Epithelial cell of esophagus (primary cell): ENCODE measurements at regions not wholly inside any gene's neighbourhood (a gene's known extent, or its start where the extent isn't known, plus 50 kb on each side); places are given as distances from the start of the nearest gene placed in this dataset.

Experiments
- DNase-seq: peaks from one replicate; pipeline ENCODE4 v3.0.0; 2010; ENCODE audit warnings: low read depth
- H3K4me3 ChIP-seq: 2 replicates; pipeline ENCODE4 v1.5.1; 2011; ENCODE audit warnings: mild to moderate bottlenecking, low read length, control low read depth
- TF ChIP-seq, protein P1 (sequence below): IDR thresholded peaks from 2 replicates; pipeline ENCODE4 v1.5.1; 2011; ENCODE audit warnings: low read depth, mild to moderate bottlenecking, low read length, control low read depth, inconsistent platforms; ENCODE audit not compliant: insufficient read depth; ENCODE audit errors: missing control alignments

DNA sequence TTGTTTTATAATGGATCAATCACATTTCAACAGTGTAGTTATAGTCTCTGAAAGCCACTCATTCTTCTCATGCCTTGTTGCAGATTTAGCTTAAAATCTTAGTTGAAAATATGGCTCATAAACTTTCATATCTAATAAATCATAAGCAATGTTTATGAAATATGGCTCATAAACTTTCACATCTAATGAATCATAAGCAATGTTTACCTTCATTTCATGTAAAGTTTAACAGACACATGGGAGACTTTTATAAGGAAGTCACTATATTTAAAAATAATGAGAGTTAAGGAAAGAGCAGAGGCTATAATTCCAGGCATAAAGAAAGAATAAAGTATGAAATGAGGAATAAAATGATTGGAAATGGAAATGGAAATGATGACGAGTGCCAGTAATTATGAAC, 1042.1 kb downstream of the FSCB start:
- no peak overlapping the region for H3K4me3 ChIP-seq
- TF ChIP-seq, protein P1, sequence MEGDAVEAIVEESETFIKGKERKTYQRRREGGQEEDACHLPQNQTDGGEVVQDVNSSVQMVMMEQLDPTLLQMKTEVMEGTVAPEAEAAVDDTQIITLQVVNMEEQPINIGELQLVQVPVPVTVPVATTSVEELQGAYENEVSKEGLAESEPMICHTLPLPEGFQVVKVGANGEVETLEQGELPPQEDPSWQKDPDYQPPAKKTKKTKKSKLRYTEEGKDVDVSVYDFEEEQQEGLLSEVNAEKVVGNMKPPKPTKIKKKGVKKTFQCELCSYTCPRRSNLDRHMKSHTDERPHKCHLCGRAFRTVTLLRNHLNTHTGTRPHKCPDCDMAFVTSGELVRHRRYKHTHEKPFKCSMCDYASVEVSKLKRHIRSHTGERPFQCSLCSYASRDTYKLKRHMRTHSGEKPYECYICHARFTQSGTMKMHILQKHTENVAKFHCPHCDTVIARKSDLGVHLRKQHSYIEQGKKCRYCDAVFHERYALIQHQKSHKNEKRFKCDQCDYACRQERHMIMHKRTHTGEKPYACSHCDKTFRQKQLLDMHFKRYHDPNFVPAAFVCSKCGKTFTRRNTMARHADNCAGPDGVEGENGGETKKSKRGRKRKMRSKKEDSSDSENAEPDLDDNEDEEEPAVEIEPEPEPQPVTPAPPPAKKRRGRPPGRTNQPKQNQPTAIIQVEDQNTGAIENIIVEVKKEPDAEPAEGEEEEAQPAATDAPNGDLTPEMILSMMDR, result no peak
- DNase-seq, result no peak

DNA sequence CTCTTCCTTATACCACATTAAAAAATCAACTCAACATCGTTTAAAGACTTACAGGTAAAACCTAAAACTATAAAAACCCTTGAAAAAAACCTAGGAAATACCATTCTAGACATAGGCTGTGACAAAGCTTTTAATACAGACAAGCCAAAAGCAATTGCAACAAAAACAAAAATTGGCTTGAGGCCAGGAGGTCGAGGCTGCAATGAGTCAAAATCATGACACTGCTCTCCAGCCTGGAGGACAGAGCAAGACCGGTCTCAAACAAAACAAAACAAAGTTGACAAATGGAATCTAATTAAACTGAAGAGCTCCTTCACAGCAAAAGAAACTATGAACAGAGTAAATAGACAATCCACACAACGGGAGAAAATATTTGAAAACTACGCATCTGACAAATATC, 1057.8 kb downstream of the FSCB start:
- DNase-seq, result peak; percentile 5
- TF ChIP-seq, protein P1, result no peak
- no peak overlapping the region for H3K4me3 ChIP-seq

DNA sequence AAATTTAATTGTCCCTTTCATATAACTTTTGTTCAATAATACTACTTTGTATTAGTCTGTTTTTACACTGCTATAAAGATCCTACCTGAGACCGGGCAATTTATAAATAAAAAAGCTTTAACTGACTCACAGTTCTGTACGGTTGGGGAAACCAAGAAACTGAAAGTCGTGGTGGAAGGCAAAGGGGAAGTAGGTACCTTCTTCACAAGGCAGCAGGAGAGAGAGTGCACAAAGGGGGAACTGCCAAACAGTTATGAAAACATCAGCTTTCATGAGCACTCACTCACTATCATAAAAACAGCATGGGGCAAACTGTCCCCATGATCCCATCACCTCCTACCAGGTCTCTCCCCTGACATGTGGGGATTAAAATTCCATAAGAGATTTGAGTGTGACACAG, 1069.0 kb downstream of the FSCB start:
- no peak for DNase-seq
- no peak overlapping the region for H3K4me3 ChIP-seq
- TF ChIP-seq, protein P1, result no peak

DNA sequence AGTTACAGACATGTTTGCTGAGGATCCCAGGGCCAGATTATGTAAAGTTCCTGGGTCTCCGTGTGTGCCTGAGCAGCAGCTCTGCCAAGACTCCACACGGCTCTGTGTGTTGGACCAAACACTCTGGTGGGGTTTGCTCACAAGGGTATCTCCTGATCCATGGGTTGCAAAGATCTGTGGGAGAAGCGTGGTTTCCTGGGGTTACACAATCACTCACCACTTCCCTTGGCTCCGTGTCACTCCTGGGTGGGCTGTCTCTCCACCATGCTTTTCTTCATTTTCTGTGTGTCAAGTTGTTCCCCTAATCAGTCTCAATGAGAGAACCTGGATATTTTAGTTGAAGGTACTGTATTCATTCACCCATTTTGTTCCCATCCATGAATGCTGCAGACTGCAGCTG, 1088.8 kb downstream of the FSCB start:
- TF ChIP-seq, protein P1, result no peak
- H3K4me3 ChIP-seq, result no peak overlapping the region
- DNase-seq, result no peak

DNA sequence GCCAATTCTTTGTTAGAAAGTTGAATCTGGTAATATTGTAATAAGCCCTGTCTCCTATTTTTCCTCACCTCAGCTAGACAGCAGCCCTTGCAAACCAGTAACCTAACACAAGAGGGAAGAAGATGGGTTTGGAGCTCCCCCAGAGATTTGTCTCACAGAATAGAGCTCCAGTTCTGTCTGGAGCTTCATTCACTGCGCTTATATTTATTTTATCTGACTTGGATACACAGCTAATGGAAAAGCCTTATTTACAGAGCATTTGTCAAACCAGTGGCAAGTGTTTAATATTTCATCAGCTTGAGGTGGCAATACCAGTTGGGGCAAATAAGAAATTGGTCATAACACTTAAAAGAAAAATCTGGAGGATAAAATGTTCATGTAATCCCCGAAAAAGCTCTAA, 1094.0 kb downstream of the FSCB start:
- TF ChIP-seq, protein P1, result no peak
- no peak for DNase-seq

DNA sequence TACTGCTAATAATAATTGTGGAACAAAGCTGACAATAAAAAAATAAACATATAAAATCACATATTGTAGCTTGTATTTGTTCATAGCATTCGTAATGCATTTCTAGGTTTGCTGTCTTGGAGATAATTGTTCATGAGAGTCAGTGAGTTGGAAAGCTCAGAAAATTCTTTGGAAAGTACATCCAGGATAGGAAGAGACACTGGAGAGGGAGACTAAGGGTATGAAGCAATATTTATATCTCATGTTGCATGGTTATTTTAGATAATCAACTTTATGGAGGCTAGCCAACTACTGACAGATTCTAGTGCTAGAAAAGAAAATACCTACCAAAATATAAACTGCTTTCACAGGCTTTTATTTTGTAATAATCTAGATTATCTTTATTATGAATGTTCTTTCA, 1095.2 kb downstream of the FSCB start:
- DNase-seq, result no peak
- TF ChIP-seq, protein P1, result no peak
- H3K4me3 ChIP-seq, result no peak overlapping the region

More for the DNA sequence above, 1094.0 kb downstream of the FSCB start:
- H3K4me3 ChIP-seq, result no peak overlapping the region

DNA sequence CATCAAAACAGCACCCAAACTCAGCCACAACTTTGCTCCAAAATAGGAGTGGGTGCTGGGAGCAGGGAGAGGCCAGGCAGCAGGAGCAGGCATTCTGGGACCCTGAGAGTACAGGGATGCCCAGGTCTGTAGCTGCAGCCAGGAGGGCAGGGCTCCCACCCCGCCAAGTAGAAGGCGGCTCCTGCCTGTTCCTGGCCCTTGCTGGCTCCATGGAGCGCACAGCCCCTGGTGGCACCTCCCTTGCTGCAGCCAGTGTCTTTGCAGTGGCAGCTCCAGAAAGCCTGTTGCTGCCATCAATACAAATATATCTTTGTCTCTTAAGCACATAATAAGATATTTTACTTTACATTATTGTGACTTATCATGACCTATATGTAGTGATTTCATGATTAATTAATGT, 1096.5 kb downstream of the FSCB start:
- TF ChIP-seq, protein P1, result no peak
- no peak overlapping the region for H3K4me3 ChIP-seq
- DNase-seq, result no peak
